ENCODE measurements at regions not wholly inside any gene's neighbourhood (a gene's known extent, or its start where the extent isn't known, plus 50 kb on each side); places are given as distances from the start of the nearest gene placed in this dataset.
"Not testable (repeated sequence)": the region's sequence is repeated elsewhere in the genome, so short reads cannot be mapped to it uniquely, and the experiment has no call there.

- H3K4me3 ChIP-seq (ENCODE audit: low read depth, low read length) = no peak overlapping the region
- H3K36me3 ChIP-seq (replicated peaks) = no peaks in the 10 kb centered on the region
- H3K27ac ChIP-seq = no peak overlapping the region
- no peaks in the 10 kb centered on the region for H3K27me3 ChIP-seq (replicated peaks)
- in situ Hi-C loops (cut with HindIII; ENCODE audit: low pct_ligation_motif_present, low sequenced_read_pairs) = no loop called here
- DNase-seq = no peak
- TF ChIP-seq CTCF (IDR thresholded peaks at IDR 0.05; ENCODE audit: low read depth, low read length, missing control alignments) = no peak
Measured at GRCh38 chr3:166864473-166865467, 515.3 kb downstream of the ZBBX start.

GRCh38 chr3:166860217-166860616, 519.9 kb downstream of the ZBBX start:
- H3K36me3 ChIP-seq (replicated peaks) = no peaks in the 10 kb centered on the region
- no peaks in the 10 kb centered on the region for H3K27me3 ChIP-seq (replicated peaks)
- in situ Hi-C loops (cut with HindIII; ENCODE audit: low pct_ligation_motif_present, low sequenced_read_pairs) = no loop called here
- TF ChIP-seq CTCF (IDR thresholded peaks at IDR 0.05; ENCODE audit: low read depth, low read length, missing control alignments) = no peak
- H3K4me3 ChIP-seq (ENCODE audit: low read depth, low read length) = no peak overlapping the region
- no peak overlapping the region for H3K27ac ChIP-seq
- DNase-seq = no peak

GRCh38 chr3:166844329-166844728, 535.8 kb downstream of the ZBBX start:
- Histone ChIP-seq H3K27ac (no peak overlapping the region), H3K4me3 (ENCODE audit: low read depth, low read length) (no peak overlapping the region), H3K36me3 (replicated peaks) (no peaks in the 10 kb centered on the region), H3K27me3 (replicated peaks) (no peaks in the 10 kb centered on the region)
- in situ Hi-C loops (cut with HindIII; ENCODE audit: low pct_ligation_motif_present, low sequenced_read_pairs) = no loop called here
- no peak for TF ChIP-seq CTCF (IDR thresholded peaks at IDR 0.05; ENCODE audit: low read depth, low read length, missing control alignments)
- DNase-seq = no peak

- H3K36me3 ChIP-seq (replicated peaks); H3K4me3 ChIP-seq (ENCODE audit: low read depth, low read length); DNase-seq; H3K27me3 ChIP-seq (replicated peaks); H3K27ac ChIP-seq; in situ Hi-C loops (cut with HindIII; ENCODE audit: low pct_ligation_motif_present, low sequenced_read_pairs): not testable (repeated sequence)
Measured at GRCh38 chr3:166842784-166843183, 537.3 kb downstream of the ZBBX start.

GRCh38 chr3:166837535-166837934, 542.6 kb downstream of the ZBBX start:
- no peaks in the 10 kb centered on the region for H3K36me3 ChIP-seq (replicated peaks)
- TF ChIP-seq CTCF (IDR thresholded peaks at IDR 0.05; ENCODE audit: low read depth, low read length, missing control alignments) = peak; percentile 40
- in situ Hi-C loops (cut with HindIII; ENCODE audit: low pct_ligation_motif_present, low sequenced_read_pairs) = no loop called here
- H3K4me3 ChIP-seq (ENCODE audit: low read depth, low read length) = no peak overlapping the region
- H3K27me3 ChIP-seq (replicated peaks) = no peaks in the 10 kb centered on the region
- DNase-seq = no peak
- no peak overlapping the region for H3K27ac ChIP-seq

GRCh38 chr3:166836836-166837235, 543.3 kb downstream of the ZBBX start:
- in situ Hi-C loops (cut with HindIII; ENCODE audit: low pct_ligation_motif_present, low sequenced_read_pairs) = no loop called here
- Histone ChIP-seq H3K36me3 (replicated peaks) (no peaks in the 10 kb centered on the region), H3K4me3 (ENCODE audit: low read depth, low read length) (no peak overlapping the region), H3K27me3 (replicated peaks) (no peaks in the 10 kb centered on the region), H3K27ac (no peak overlapping the region)
- TF ChIP-seq CTCF (IDR thresholded peaks at IDR 0.05; ENCODE audit: low read depth, low read length, missing control alignments) = no peak
- DNase-seq = no peak

Data from brain microvascular endothelial cell (primary cell).